GM19240 (cell line): ENCODE measurements at regions not wholly inside any gene's neighbourhood (a gene's known extent, or its start where the extent isn't known, plus 50 kb on each side); places are given as distances from the start of the nearest gene placed in this dataset.

Experiments
- DNase-seq: peaks from one replicate; pipeline ENCODE4 v3.0.0; 2011; ENCODE audit warnings: low spot score; ENCODE audit not compliant: insufficient read length

GRCh38 chr13:73633817-73634460 is 500.3 kb downstream of the KLF12 start:
- no peak for DNase-seq

DNA sequence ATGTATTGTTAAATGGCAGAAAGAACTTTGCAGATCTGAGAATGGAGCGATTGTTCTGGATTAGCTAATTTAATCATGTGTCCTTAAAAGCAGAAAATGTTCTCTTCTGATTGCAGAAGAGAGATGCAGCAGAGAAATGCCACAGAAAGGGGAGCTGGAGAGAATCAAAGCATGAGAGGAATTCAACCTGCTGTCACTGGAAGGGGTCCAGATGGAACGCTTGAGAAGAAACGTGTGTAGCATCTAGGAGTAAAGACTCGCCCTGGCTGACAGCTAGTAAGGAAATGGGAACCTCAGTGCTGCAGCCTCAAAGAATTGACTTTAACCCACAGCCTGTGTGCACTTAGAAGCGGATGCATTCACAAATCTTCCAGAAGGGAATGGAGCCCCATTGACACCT is 502.8 kb downstream of the KLF12 start:
- DNase-seq, result no peak

DNA sequence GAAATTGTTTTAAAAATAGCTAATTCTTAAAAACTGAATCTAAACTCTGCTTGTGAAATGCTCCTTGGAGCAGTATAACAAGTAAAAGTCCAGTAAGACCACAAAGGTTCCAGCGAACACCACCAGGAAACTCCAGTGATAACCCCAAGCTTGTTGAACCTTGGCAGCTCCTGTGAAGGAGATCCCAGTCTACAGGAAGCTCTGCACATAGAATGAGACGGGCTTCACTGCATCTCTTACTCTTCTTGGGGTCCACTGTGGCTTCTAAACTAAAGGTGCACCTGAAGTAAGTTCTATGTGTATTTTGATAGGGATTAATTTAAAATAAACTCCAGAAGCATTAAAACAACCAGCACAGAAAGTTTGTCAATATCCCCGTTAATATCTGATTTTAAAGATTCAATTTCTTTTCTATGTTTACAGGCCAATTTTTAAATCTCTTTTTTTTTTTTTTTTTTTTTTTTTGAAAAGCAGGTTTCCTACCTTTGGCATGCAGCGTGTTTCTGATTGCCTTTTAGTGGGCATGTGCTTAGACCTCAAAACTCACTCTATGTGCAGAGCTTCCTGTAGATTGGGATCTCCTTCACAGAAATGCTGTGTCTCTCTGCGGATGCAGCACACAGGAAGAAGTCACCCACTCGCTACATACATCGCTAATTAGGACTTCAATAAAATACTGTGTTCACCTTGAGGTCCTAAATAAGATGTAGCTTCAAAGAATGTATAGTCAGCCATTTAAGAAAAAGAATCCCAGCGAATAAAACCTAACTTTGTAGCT is 508.5 kb downstream of the KLF12 start:
- no peak for DNase-seq

GRCh38 chr13:73623281-73623680 is 510.9 kb downstream of the KLF12 start:
- no peak for DNase-seq

- no peak for DNase-seq
These were observed 511.8 kb downstream of the KLF12 start for GRCh38 chr13:73622381-73622780.

- no peak for DNase-seq
These were observed 515.8 kb downstream of the KLF12 start for GRCh38 chr13:73618275-73618865.

DNA sequence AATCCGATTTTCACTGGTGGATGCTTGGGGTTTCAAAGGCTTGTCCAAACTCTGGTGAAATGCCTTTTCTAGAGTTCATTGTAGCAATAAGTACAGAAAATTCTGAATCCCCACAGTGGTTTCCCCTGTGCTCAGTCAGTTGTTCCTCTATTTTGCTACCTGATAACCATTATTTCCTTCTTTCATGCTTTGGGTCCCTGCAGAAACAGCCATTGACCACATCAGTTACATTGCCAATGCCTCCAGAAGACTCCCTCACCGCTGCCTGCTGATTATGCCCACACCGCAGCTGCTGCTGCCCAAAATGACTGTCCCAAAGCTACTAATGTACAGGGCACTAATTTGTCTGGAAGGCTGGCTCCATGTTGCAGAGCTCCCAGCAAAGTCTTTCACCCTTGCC is 517.3 kb downstream of the KLF12 start:
- no peak for DNase-seq

DNA sequence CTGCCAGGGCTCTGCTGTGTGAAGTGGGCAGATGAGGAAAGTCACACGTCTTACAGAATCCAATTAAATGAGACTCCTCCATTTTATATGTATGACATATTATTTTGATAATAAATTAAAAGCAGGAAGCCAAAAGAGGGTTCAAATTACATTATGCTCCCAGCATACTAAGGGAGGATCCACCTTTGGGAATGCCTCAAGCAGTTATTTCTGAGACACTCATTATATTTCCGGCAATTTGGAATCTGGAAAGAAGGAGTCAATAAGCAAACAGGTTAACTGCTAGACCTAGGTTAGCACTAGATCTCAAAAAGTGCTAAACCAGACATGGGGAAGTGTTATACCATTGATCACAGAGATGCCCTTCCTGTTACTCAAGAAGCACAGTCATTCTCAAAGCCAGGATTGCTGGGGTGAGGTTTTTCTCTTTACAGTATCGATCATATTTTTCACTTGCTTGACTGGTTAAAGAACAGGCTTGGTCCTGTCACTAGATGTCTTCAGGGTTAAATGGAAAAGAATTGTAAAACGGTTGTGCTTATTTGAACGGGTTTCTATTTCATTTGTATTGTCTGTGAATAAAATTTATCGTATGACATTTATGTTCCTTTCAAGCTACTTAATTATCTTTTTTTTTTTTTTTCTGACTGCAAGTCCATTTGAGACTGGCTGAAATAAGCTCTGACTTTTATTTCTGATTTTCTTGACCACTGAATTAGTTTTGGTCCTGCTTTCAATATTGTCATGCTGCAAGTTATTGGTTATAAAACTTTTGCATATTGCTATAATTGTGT is 523.2 kb downstream of the KLF12 start:
- no peak for DNase-seq

- DNase-seq, result no peak
These were observed 525.3 kb downstream of the KLF12 start for GRCh38 chr13:73608711-73609485.

- DNase-seq, result no peak
These were observed 526.1 kb downstream of the KLF12 start for GRCh38 chr13:73608157-73608516.

GRCh38 chr13:73607489-73608156 is 526.6 kb downstream of the KLF12 start:
- DNase-seq, result no peak

DNA sequence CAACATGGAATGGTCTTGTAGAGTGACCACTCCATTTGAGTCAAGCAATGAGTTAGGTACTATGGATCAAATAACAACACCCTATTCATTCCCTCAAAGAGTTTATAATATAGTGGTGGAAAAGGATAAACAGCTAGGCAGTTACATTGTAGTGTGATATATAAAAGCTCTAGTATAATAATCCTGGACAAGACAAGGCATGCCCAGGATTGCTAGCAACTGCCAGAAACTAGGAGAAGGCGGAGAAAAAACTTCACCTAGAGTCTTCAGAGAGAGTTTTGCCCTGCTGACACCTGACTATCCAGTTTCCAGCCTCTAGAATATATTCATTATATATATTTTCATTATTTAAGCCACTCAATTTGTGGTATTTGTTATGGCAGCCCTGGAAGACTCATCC is 530.6 kb downstream of the KLF12 start:
- DNase-seq, result no peak

- DNase-seq, result no peak
These were observed 531.9 kb downstream of the KLF12 start for GRCh38 chr13:73602295-73602694.

DNA sequence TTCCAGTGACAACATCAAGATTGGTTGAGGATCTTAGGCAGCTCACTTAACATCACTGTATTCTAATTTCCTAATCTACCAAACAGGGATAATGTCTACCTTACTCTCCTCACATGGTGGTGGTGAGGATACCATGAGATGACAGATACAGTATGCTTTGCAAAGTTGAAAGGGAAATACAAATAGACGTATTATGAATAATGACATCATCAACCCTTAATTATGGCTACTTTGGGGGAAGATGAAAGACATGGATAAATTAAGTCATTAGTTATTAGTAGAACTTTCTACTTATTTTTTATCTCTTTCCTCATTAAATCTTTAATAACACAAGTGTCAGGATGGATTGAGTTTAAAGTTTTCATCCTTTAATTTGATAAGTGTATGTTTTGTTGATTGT is 532.5 kb downstream of the KLF12 start:
- DNase-seq, result no peak

GRCh38 chr13:73599232-73600128 is 534.7 kb downstream of the KLF12 start:
- DNase-seq, result no peak

DNA sequence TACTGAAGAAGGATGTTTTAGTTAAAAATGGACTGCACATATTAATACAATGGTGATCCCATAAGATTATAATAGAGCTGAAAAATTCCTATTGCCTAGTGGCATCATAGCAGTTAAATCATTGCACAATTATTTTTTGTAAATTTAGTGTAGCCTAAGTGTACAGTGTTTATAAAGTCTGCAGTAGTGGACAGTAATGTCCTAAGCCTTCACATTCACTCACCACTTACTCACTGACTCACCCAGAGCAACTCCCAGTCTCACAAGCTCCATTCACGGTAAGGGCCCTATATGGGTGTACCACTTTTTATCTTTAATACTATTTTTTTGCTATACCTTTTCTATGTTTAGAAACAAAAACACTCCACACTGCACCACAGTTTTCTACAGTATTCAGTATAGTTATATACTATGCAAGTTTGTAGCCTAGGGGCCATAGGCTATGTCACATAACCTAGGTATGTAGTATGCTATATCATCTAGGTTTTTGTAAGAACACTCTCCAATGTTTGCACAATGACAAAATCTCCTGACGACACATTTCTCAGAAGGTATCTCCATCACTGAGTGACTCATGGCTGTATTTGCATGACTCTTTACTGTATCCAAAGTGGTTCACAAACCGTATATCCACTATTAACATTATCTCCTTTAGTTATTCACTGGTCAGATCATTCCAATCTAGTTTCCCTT is 536.0 kb downstream of the KLF12 start:
- no peak for DNase-seq

DNA sequence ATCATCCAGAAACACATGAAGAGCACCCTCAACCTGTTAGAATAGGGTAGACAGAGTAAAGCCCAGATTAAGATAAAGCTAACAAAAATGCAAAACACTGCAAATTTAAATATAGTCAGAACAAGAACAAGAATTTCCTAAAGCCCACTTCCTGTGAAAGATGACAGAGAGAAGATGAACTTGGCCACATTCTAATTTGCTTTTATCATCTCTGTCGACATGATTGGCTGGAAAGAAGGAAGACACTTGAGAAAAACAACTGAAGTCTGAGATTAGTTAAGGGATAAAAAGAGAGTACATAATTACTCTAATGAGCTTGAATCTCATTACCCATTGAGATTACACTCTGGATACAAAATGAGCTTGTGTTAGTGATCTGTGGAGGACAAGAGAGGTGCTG is 537.6 kb downstream of the KLF5 start:
- no peak for DNase-seq

DNA sequence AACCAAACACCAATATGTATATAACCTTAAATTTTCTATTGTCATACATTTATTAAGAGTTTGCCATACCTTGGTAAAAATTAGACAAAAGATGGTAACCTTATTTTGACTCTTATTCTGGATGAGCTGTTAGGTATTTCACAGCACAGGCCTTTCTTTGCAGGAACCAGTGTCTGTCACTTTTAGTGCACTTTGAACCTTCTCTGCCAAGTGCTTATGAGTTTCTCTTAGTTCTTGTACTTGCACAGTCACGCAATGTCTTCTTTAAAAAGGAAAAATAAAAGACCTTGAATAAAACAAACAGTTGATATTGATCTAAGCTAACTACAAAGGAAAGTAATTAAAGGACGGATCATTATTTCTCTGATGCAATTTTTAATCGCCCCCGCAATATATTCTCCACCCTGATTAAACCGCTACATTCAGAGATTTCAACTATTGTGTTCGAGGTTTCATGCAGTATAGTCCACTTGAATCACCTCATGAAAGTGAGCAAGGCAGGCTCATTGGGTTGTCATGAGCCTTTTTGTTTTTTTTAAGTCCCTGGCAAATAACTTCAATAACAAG is 534.5 kb downstream of the KLF5 start:
- DNase-seq, result no peak

GRCh38 chr13:73591861-73592260 is 533.1 kb downstream of the KLF5 start:
- DNase-seq, result no peak
